Ishikawa (cell line): ENCODE measurements at regions not wholly inside any gene's neighbourhood (a gene's known extent, or its start where the extent isn't known, plus 50 kb on each side); places are given as distances from the start of the nearest gene placed in this dataset.

Experiments used
- CREB1 ChIP-seq: IDR thresholded peaks from 2 replicates; pipeline ENCODE4 v1.6.1; 2012; ENCODE audit warnings: low read depth
- EGR1 ChIP-seq: IDR thresholded peaks from 2 replicates; pipeline ENCODE4 v1.6.1; 2012
- EP300 ChIP-seq: IDR thresholded peaks from 2 replicates; pipeline ENCODE4 v1.6.1; 2012; ENCODE audit warnings: borderline replicate concordance
- FOXM1 ChIP-seq: IDR thresholded peaks from 2 replicates; pipeline ENCODE4 v1.6.1; 2012; ENCODE audit warnings: low read depth, borderline replicate concordance
- MAX ChIP-seq: IDR thresholded peaks from 2 replicates; pipeline ENCODE4 v1.6.1; 2012
- RAD21 ChIP-seq: IDR thresholded peaks from 2 replicates; pipeline ENCODE4 v1.6.1; 2012; ENCODE audit warnings: low read depth
- REST ChIP-seq: IDR thresholded peaks from 2 replicates; pipeline ENCODE4 v1.6.1; 2012; ENCODE audit warnings: low read depth, mild to moderate bottlenecking
- TAF1 ChIP-seq: IDR thresholded peaks from 2 replicates; pipeline ENCODE4 v1.6.1; 2012; ENCODE audit warnings: low read depth, mild to moderate bottlenecking
- TCF12 ChIP-seq: IDR thresholded peaks from 2 replicates; pipeline ENCODE4 v1.6.1; 2012; ENCODE audit warnings: low read depth
- TEAD4 ChIP-seq: IDR thresholded peaks from 2 replicates; pipeline ENCODE4 v1.6.1; 2012
- USF1 ChIP-seq: IDR thresholded peaks from 2 replicates; pipeline ENCODE4 v1.6.1; 2012
- YY1 ChIP-seq: IDR thresholded peaks from 2 replicates; pipeline ENCODE4 v1.6.1; 2012; ENCODE audit warnings: low read depth

- TF ChIP-seq EGR1 (no peak), TAF1 (no peak), REST (no peak), EP300 (no peak), USF1 (no peak), YY1 (no peak), MAX (no peak), FOXM1 (no peak), TEAD4 (no peak), TCF12 (no peak), RAD21 (no peak), CREB1 (no peak)
Observed at GRCh38 chrX:102832661-102833060, 104.4 kb upstream of the RAB40AL start.
